Gastrocnemius medialis (tissue), 4 donors: ENCODE measurements at regions not wholly inside any gene's neighbourhood (a gene's known extent, or its start where the extent isn't known, plus 50 kb on each side); places are given as distances from the start of the nearest gene placed in this dataset.

Experiments used
- CTCF ChIP-seq, 5 experiments: fragments of 450-650 bp in 3 of 5; fragments of 200-600 bp in 2 of 5; sonication (generic) in 2 of 5; IDR thresholded peaks in 4 of 5; conservative IDR thresholded peaks in 1 of 5; 1 replicate in 4 of 5; 2 replicates in 1 of 5; pipeline ENCODE4 v1.5.1; 2016 to 2019; ENCODE audit warnings: antibody characterized with exemption in 5 of 5, mild to moderate bottlenecking in 3 of 5, moderate library complexity in 3 of 5
- POLR2A ChIP-seq, 2 donors: fragments of 450-650 bp; IDR thresholded peaks; one replicate each; pipeline ENCODE4 v1.6.1; 2017; ENCODE audit warnings: antibody characterized with exemption in 2 of 2, mild to moderate bottlenecking in 2 of 2, moderate library complexity in 2 of 2

GRCh38 chr5:145661737-145662485, 173.2 kb downstream of the PRELID2 start:
- no peak for TF ChIP-seq CTCF (IDR thresholded peaks at IDR 0.05 in 4 of 5, conservative IDR thresholded peaks at IDR 0.05 in 1 of 5)
- no peak for TF ChIP-seq POLR2A (IDR thresholded peaks at IDR 0.05)
